Embryonic facial prominence (tissue), 1 donor: ENCODE measurements at regions not wholly inside any gene's neighbourhood (a gene's known extent, or its start where the extent isn't known, plus 50 kb on each side); places are given as distances from the start of the nearest gene placed in this dataset.

Experiments used
- DNase-seq: peaks from one replicate; pipeline ENCODE4 v3.0.0-alpha.2; 2016; ENCODE audit errors: extremely low spot score

DNA sequence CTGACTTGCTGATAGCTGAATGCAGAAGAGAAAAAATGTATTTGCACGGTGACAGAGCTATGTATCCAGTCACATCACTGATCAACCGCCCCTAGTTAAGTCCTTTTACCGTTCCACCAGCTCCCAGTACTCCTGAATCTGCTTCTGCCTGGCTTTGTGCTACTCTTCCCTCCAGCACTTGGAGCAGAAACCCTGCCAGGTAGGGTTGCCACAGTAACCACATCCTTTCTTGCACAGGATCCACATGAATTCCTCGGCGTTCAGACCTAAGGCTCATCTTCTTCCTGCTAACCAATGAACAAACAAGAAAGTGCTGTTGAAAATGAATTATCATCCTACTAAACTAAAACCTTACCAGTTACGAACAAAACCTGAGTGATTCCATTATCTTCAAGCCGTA is 52.0 kb upstream of the KCTD7 start:
- DNase-seq: no peak
